IMR-90 (cell line): ENCODE measurements at regions not wholly inside any gene's neighbourhood (a gene's known extent, or its start where the extent isn't known, plus 50 kb on each side); places are given as distances from the start of the nearest gene placed in this dataset.
A peak's percentile ranks its signal among the peaks of the same experiment; 100 is the strongest.

Source experiments
- ATAC-seq: fragments of 200-7000 bp; cut with Tn5 transposase; 2 replicates; pipeline ENCODE4 v1.9.1; 2020; ENCODE audit warnings: low read depth, mild to moderate bottlenecking, moderate library complexity
- BruUV-seq: library from RNA; stranded (reverse); fragments of 400-500 nt; replicated peaks from 2 replicates; lab custom pipeline; 2021; lab: Mats Ljungman, UMichigan
- CTCF ChIA-PET: fragments of 300-600 bp; formaldehyde crosslinking; extraction: SDS; loops from one replicate; lab custom pipeline; 2021; ENCODE audit warnings: antibody characterized with exemption; lab: Yijun Ruan, JAX
- POLR2A ChIA-PET: fragments of 300-600 bp; sonication (Branson Sonifier 250); formaldehyde crosslinking; loops from one replicate; lab custom pipeline; 2022; ENCODE audit warnings: antibody characterized with exemption; ENCODE audit not compliant: unreplicated experiment; lab: Charles Lee
- DNase-seq: peaks from one replicate; pipeline ENCODE4 v3.0.0; 2013
- H2AFZ ChIP-seq: replicated peaks from 2 replicates; pipeline ENCODE3; 2013; ENCODE audit warnings: low read length, mild to moderate bottlenecking; ENCODE audit not compliant: poor library complexity
- H2AK5ac ChIP-seq: 2 replicates; pipeline ENCODE4 v1.6.1; 2013; ENCODE audit warnings: low read depth, low read length, inconsistent platforms
- H2AK9ac ChIP-seq: replicated peaks from 2 replicates; pipeline ENCODE3; 2013; ENCODE audit warnings: mild to moderate bottlenecking, low read depth, low read length, moderate library complexity; ENCODE audit not compliant: poor library complexity
- H2BK120ac ChIP-seq: 2 replicates; pipeline ENCODE4 v1.6.1; 2013; ENCODE audit warnings: low read depth, low read length, inconsistent platforms
- H2BK15ac ChIP-seq: 3 replicates; pipeline ENCODE4 v1.6.1; 2013; ENCODE audit warnings: low read depth, low read length, inconsistent platforms
- H2BK20ac ChIP-seq: 2 replicates; pipeline ENCODE4 v1.6.1; 2013; ENCODE audit warnings: low read depth, mild to moderate bottlenecking, inconsistent platforms, low read length, moderate library complexity
- H2BK5ac ChIP-seq: 2 replicates; pipeline ENCODE4 v1.6.1; 2013; ENCODE audit warnings: mild to moderate bottlenecking, low read depth, low read length, inconsistent platforms; ENCODE audit not compliant: poor library complexity, severe bottlenecking
- H3K14ac ChIP-seq: replicated peaks from 2 replicates; pipeline ENCODE4 v1.6.1; 2013; ENCODE audit warnings: low read depth, low read length, inconsistent platforms
- H3K18ac ChIP-seq: 2 replicates; pipeline ENCODE4 v1.6.1; 2013; ENCODE audit warnings: low read depth, low read length, control low read depth
- H3K23ac ChIP-seq: 2 replicates; pipeline ENCODE4 v1.6.1; 2013; ENCODE audit warnings: low read depth, low read length, inconsistent platforms
- H3K27ac ChIP-seq: 2 replicates; pipeline ENCODE4 v1.5.1; 2013; ENCODE audit warnings: mild to moderate bottlenecking, control low read depth, low read length; ENCODE audit not compliant: insufficient read depth
- H3K27me3 ChIP-seq: 2 replicates; pipeline ENCODE4 v1.6.1; 2013; ENCODE audit warnings: low read length; ENCODE audit not compliant: control insufficient read depth, insufficient read depth
- H3K36me3 ChIP-seq: 2 replicates; pipeline ENCODE4 v1.6.1; 2013; ENCODE audit warnings: low read length, mixed read lengths; ENCODE audit not compliant: control insufficient read depth, insufficient read depth
- H3K4ac ChIP-seq: 2 replicates; pipeline ENCODE4 v1.6.1; 2013; ENCODE audit warnings: low read depth, low read length, inconsistent platforms
- H3K4me1 ChIP-seq: 2 replicates; pipeline ENCODE4 v1.6.1; 2013; ENCODE audit warnings: low read length, mixed read lengths; ENCODE audit not compliant: control insufficient read depth, insufficient read depth
- H3K4me2 ChIP-seq: 2 replicates; pipeline ENCODE4 v1.6.1; 2013; ENCODE audit warnings: low read depth, mild to moderate bottlenecking, control low read depth, low read length, moderate library complexity
- H3K4me3 ChIP-seq: 2 replicates; pipeline ENCODE4 v1.5.1; 2013; ENCODE audit warnings: low read depth, mild to moderate bottlenecking, control low read depth, low read length, moderate library complexity; ENCODE audit not compliant: insufficient read depth
- H3K56ac ChIP-seq: 2 replicates; pipeline ENCODE4 v1.6.1; 2013; ENCODE audit warnings: low read length, inconsistent platforms; ENCODE audit not compliant: insufficient read depth; ENCODE audit errors: extremely low read depth
- H3K79me1 ChIP-seq, 2 experiments: 2 replicates each; pipeline ENCODE4 v1.6.1; 2013; ENCODE audit warnings: low read length in 2 of 2, inconsistent platforms in 1 of 2, low read depth in 1 of 2
- H3K9ac ChIP-seq: 2 replicates; pipeline ENCODE4 v1.6.1; 2013; ENCODE audit warnings: low read depth, low read length, control low read depth
- H3K9me1 ChIP-seq: 2 replicates; pipeline ENCODE4 v1.6.1; 2013; ENCODE audit warnings: low read length, inconsistent platforms; ENCODE audit not compliant: insufficient read depth
- H3K9me3 ChIP-seq: 2 replicates; pipeline ENCODE4 v1.6.1; 2013; ENCODE audit warnings: low read length; ENCODE audit not compliant: control insufficient read depth, insufficient read depth
- H4K20me1 ChIP-seq: 2 replicates; pipeline ENCODE4 v1.6.1; 2013; ENCODE audit warnings: low read length, inconsistent platforms; ENCODE audit not compliant: insufficient read depth
- H4K5ac ChIP-seq: 2 replicates; pipeline ENCODE4 v1.6.1; 2013; ENCODE audit warnings: mild to moderate bottlenecking, low read depth, low read length, control low read depth
- H4K8ac ChIP-seq, 2 experiments: 2 replicates each; pipeline ENCODE4 v1.6.1; 2013; ENCODE audit warnings: low read depth in 2 of 2, low read length in 2 of 2, control low read depth in 1 of 2, inconsistent platforms in 1 of 2
- H4K91ac ChIP-seq: 2 replicates; pipeline ENCODE4 v1.6.1; 2013; ENCODE audit warnings: low read depth, low read length, inconsistent platforms; ENCODE audit not compliant: insufficient read depth
- CEBPB ChIP-seq: IDR thresholded peaks from 2 replicates; pipeline ENCODE4 v1.6.1; 2012; ENCODE audit warnings: low read depth, low read length, improper control_type of control experiment
- MXI1 ChIP-seq: IDR thresholded peaks from 2 replicates; pipeline ENCODE4 v1.6.1; 2012; ENCODE audit warnings: low read depth, mild to moderate bottlenecking, low read length, moderate library complexity, borderline replicate concordance
- WGBS, 2 experiments: methylation state at CpG; one replicate each; pipeline versions ENCODE4 v1.1.5 to v1.1.7; 2013; ENCODE audit warnings: missing lambda C conversion rate in 2 of 2; ENCODE audit not compliant: insufficient read length in 1 of 2; ENCODE audit errors: extremely low coverage in 2 of 2; 5-methylcytosine and 5-hydroxymethylcytosine counted together
- dilution Hi-C: fragments of 300-500 bp; cut with HindIII; formaldehyde crosslinking; loops from one replicate; pipeline ENCODE4 v1.14.3; 2018; ENCODE audit warnings: low sequenced_read_pairs; ENCODE audit not compliant: unreplicated experiment
- in situ Hi-C: fragments of 300-500 bp; cut with MboI; formaldehyde crosslinking; loops from 3 replicates; pipeline ENCODE4 v1.14.3; 2019; ENCODE audit warnings: low sequenced_read_pairs, inconsistent platforms, mixed read lengths
- intact Hi-C: fragments of 100-400 bp; cut with micrococcal nuclease; formaldehyde crosslinking; loops from 2 replicates; pipeline ENCODE4 v1.10.0; 2022

GRCh38 chr6:30263734-30264133 lies 50.5 kb upstream of the TRIM26 start:
- TF ChIP-seq CEBPB: no peak
- 0 out of 2 replicates have a peak, but pooled peaks have one; percentile 46 for TF ChIP-seq MXI1
- Histone ChIP-seq H3K23ac (no peak overlapping the region), H4K20me1 (no peaks in the 10 kb centered on the region; the same call in 1 of the 2 replicates), H3K9me3 (no peaks in the 10 kb centered on the region), H2BK5ac (peak overlapping the region; percentile 24), H3K4me2 (no peak overlapping the region), H3K9me1 (peaks cover 15% of the 10 kb centered on the region), H3K56ac (no peak overlapping the region), H3K9ac (no peak overlapping the region), H2BK120ac (no peak overlapping the region), H3K4me1 (peaks cover 14% of the 10 kb centered on the region), H3K18ac (no peak overlapping the region), H2AK9ac (peak overlapping the region; percentile 37), H2AK5ac (no peak overlapping the region), H2BK15ac (no peak overlapping the region), H3K27ac (no peak overlapping the region), H3K4me3 (no peak overlapping the region), H2BK20ac (peak overlapping the region; percentile 27; the same call in 1 of the 2 replicates), H4K91ac (no peak overlapping the region), H3K27me3 (no peaks in the 10 kb centered on the region), H3K79me1 (peaks cover 12 to 21% of the 10 kb centered on the region in 2 experiments), H4K8ac (no peak overlapping the region), H2AFZ (no peak overlapping the region), H3K14ac (peak overlapping the region; percentile 33; the same call in 1 of the 2 replicates), H3K36me3 (peaks cover 7% of the 10 kb centered on the region; the same call in 1 of the 2 replicates), H3K4ac (0 out of 2 replicates have a peak overlapping the region, but pooled peaks have one; percentile 34), H4K5ac (no peak overlapping the region)
- DNase-seq (peak; percentile 72), ATAC-seq (peak; percentile 21)
- dilution Hi-C loops (no loop called here), intact Hi-C loops (no loop called here), in situ Hi-C loops (no loop called here)
- no TSS peak for BruUV-seq
- 80% methylated on average over 2 of the region's 5 CpGs; no CpG with 5 or more reads in 1 of the 2 experiments for WGBS, 2 experiments
- ChIA-PET POLR2A (no interaction called here), CTCF (no interaction called here)
